GM23338 (cell line): ENCODE measurements at regions not wholly inside any gene's neighbourhood (a gene's known extent, or its start where the extent isn't known, plus 50 kb on each side); places are given as distances from the start of the nearest gene placed in this dataset.

ENCODE experiments used
- ATAC-seq: fragments of 200-7000 bp; cut with Tn5 transposase; 3 replicates; pipeline ENCODE4 v1.9.1; 2020
- DNase-seq: peaks from one replicate; pipeline ENCODE4 v3.0.0-alpha.2; 2015; ENCODE audit warnings: low spot score
- H2AFZ ChIP-seq: fragments of 200-600 bp; sonication (generic); 2 replicates; pipeline ENCODE4 v1.8.0; 2016; ENCODE audit warnings: antibody characterized with exemption, mild to moderate bottlenecking, moderate library complexity
- H3F3A ChIP-seq: fragments of 200-600 bp; sonication (generic); replicated peaks from 2 replicates; pipeline ENCODE4 v1.8.0; 2017; ENCODE audit warnings: antibody characterized with exemption, mixed run types, low read depth
- H3K27ac ChIP-seq: fragments of 200-600 bp; sonication (generic); 2 replicates; pipeline ENCODE4 v1.6.1; 2016; ENCODE audit warnings: low read depth
- H3K27me3 ChIP-seq: fragments of 200-600 bp; sonication (generic); 2 replicates; pipeline ENCODE4 v1.8.0; 2016; ENCODE audit warnings: mild to moderate bottlenecking, mixed run types, moderate library complexity; ENCODE audit not compliant: insufficient read depth
- H3K36me3 ChIP-seq: fragments of 200-600 bp; sonication (generic); 2 replicates; pipeline ENCODE4 v1.8.0; 2016; ENCODE audit warnings: mild to moderate bottlenecking; ENCODE audit not compliant: insufficient read depth
- H3K4me1 ChIP-seq: fragments of 200-600 bp; sonication (generic); 2 replicates; pipeline ENCODE4 v1.8.0; 2016; ENCODE audit warnings: mild to moderate bottlenecking, moderate library complexity; ENCODE audit not compliant: insufficient read depth
- H3K4me2 ChIP-seq: fragments of 200-600 bp; sonication (generic); 2 replicates; pipeline ENCODE4 v1.7.1; 2017; ENCODE audit warnings: mixed run types
- H3K4me3 ChIP-seq: fragments of 200-600 bp; sonication (generic); 2 replicates; pipeline ENCODE4 v1.6.1; 2016; ENCODE audit warnings: mixed run types
- H3K79me2 ChIP-seq: fragments of 200-600 bp; sonication (generic); replicated peaks from 2 replicates; pipeline ENCODE4 v1.8.0; 2017; ENCODE audit warnings: mild to moderate bottlenecking; ENCODE audit not compliant: insufficient read depth
- H3K9me2 ChIP-seq: fragments of 200-600 bp; sonication (generic); 2 replicates; pipeline ENCODE4 v1.8.0; 2017; ENCODE audit not compliant: insufficient read depth
- H4K20me1 ChIP-seq: fragments of 200-600 bp; sonication (generic); replicated peaks from 2 replicates; pipeline ENCODE4 v1.8.0; 2017; ENCODE audit warnings: mild to moderate bottlenecking; ENCODE audit not compliant: insufficient read depth
- H3K27ac Mint-ChIP-seq: 2 replicates; pipeline ENCODE4 v1.8.0; 2020; ENCODE audit warnings: inconsistent platforms, mild to moderate bottlenecking, moderate library complexity, mixed read lengths
- H3K27me3 Mint-ChIP-seq: 3 replicates; pipeline ENCODE4 v1.8.0; 2022; ENCODE audit warnings: low read depth, mild to moderate bottlenecking, moderate library complexity, mixed read lengths, inconsistent platforms; ENCODE audit not compliant: insufficient read depth, poor library complexity
- H3K36me3 Mint-ChIP-seq: 3 replicates; pipeline ENCODE4 v1.8.0; 2021; ENCODE audit warnings: low read depth, mild to moderate bottlenecking, inconsistent platforms, moderate library complexity, mixed read lengths
- H3K4me1 Mint-ChIP-seq: 3 replicates; pipeline ENCODE4 v1.8.0; 2020; ENCODE audit warnings: mild to moderate bottlenecking, inconsistent platforms, mixed read lengths
- H3K4me3 Mint-ChIP-seq: 3 replicates; pipeline ENCODE4 v1.8.0; 2021; ENCODE audit warnings: moderate library complexity, mild to moderate bottlenecking, inconsistent platforms, mixed read lengths
- H3K9me3 Mint-ChIP-seq: 3 replicates; pipeline ENCODE4 v1.8.0; 2020; ENCODE audit warnings: moderate library complexity, mild to moderate bottlenecking, inconsistent platforms, mixed read lengths
- CREB1 ChIP-seq: fragments of 250-450 bp; sonication (Bioruptor Pico); IDR thresholded peaks from 2 replicates; pipeline ENCODE4 v1.5.0; 2020; ENCODE audit warnings: low read depth, mild to moderate bottlenecking, moderate library complexity
- ETS1 ChIP-seq: IDR thresholded peaks from 2 replicates; pipeline ENCODE4 v1.6.1; 2016; ENCODE audit warnings: antibody characterized with exemption
- EZH2 ChIP-seq: fragments of 200-600 bp; sonication (generic); IDR thresholded peaks from one replicate; pipeline ENCODE4 v1.8.0; 2017; ENCODE audit warnings: antibody characterized with exemption, mild to moderate bottlenecking, low read depth; ENCODE audit not compliant: unreplicated experiment
- EZH2phosphoT487 ChIP-seq: fragments of 200-600 bp; sonication (generic); IDR thresholded peaks from one replicate; pipeline ENCODE4 v1.8.1; 2018; ENCODE audit warnings: antibody characterized with exemption; ENCODE audit not compliant: unreplicated experiment
- NANOG ChIP-seq: IDR thresholded peaks from 2 replicates; pipeline ENCODE4 v1.6.1; 2016; ENCODE audit warnings: antibody characterized with exemption, borderline replicate concordance
- STAT1 ChIP-seq: IDR thresholded peaks from one replicate; pipeline ENCODE4 v1.6.1; 2016; ENCODE audit warnings: antibody characterized with exemption; ENCODE audit not compliant: unreplicated experiment
- ZNF114 ChIP-seq: fragments of 250-450 bp; sonication (Bioruptor Pico); IDR thresholded peaks from 2 replicates; pipeline ENCODE4 v1.5.0; 2020; ENCODE audit warnings: mild to moderate bottlenecking, moderate library complexity
- ZNF331 ChIP-seq: fragments of 250-450 bp; sonication (Bioruptor Pico); IDR thresholded peaks from 2 replicates; pipeline ENCODE4 v1.5.0; 2020; ENCODE audit warnings: low read depth, mild to moderate bottlenecking, moderate library complexity
- TF ChIP-seq, protein P1 (sequence below), 2 experiments: fragments of 200-600 bp in 1 of 2; sonication (generic) in 1 of 2; conservative IDR thresholded peaks; 2 replicates each; pipeline versions ENCODE4 v1.5.1 to v1.6.1; 2016 to 2017; ENCODE audit warnings: antibody characterized with exemption in 2 of 2, low read depth in 2 of 2, mild to moderate bottlenecking in 2 of 2, moderate library complexity in 1 of 2

GRCh38 chr11:119580081-119580480, 148.9 kb downstream of the NECTIN1 start (continued):
- TF ChIP-seq, protein P1, sequence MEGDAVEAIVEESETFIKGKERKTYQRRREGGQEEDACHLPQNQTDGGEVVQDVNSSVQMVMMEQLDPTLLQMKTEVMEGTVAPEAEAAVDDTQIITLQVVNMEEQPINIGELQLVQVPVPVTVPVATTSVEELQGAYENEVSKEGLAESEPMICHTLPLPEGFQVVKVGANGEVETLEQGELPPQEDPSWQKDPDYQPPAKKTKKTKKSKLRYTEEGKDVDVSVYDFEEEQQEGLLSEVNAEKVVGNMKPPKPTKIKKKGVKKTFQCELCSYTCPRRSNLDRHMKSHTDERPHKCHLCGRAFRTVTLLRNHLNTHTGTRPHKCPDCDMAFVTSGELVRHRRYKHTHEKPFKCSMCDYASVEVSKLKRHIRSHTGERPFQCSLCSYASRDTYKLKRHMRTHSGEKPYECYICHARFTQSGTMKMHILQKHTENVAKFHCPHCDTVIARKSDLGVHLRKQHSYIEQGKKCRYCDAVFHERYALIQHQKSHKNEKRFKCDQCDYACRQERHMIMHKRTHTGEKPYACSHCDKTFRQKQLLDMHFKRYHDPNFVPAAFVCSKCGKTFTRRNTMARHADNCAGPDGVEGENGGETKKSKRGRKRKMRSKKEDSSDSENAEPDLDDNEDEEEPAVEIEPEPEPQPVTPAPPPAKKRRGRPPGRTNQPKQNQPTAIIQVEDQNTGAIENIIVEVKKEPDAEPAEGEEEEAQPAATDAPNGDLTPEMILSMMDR (conservative IDR thresholded peaks at IDR 0.05; ENCODE audit: low read depth in 2 of 2) = no peak
- TF ChIP-seq STAT1 (no peak), NANOG (no peak), EZH2phosphoT487 (no peak), ZNF331 (no peak), CREB1 (CRISPR knock-in tag) (no peak), ETS1 (no peak), ZNF114 (no peak)

DNA sequence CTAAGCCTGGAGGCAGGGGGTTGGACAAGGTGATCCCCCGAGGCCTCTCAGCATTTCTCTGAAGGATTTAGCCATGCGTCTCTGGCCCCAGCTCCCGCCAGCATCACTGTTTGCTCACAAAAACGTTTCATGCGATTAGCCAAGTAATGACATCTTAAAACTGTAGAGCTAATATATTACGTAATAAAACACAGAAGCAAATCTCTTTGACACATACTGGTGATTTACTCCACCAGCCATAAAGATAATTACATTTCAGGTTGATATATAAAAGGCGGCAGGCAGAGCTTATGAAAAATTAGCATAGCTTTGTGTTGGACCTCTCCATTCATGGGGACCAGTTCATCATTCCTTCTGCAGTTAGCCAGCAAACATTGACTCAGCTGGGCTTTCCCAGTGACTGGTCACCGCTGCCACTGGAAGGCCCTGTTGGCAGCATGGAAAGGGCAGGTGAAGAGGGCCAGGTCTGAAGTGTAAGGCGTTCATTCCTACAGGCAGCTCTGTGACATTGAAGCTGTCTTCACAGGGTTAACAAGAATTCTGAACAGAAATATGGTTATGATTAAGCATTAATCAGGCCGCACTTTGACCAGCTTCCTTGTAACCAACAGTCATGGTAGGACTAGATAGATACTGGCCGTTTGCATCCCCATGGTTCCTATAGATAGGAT, 150.3 kb downstream of the NECTIN1 start:
- H3K4me3 Mint-ChIP-seq = no peak overlapping the region
- H3K9me3 Mint-ChIP-seq = peaks cover 31% of the 10 kb centered on the region; the same call in 2 of the 3 replicates
- Histone ChIP-seq H3K36me3 (no peaks in the 10 kb centered on the region), H3K4me3 (no peak overlapping the region), H3K4me2 (no peak overlapping the region), H3K27me3 (no peaks in the 10 kb centered on the region), H3K79me2 (no peaks in the 10 kb centered on the region), H3K4me1 (no peaks in the 10 kb centered on the region), H2AFZ (no peak overlapping the region), H3K27ac (no peak overlapping the region), H3F3A (peaks cover 2% of the 10 kb centered on the region; the same call in 1 of the 2 replicates), H3K9me2 (peaks cover 5% of the 10 kb centered on the region; the same call in 1 of the 2 replicates), H4K20me1 (no peaks in the 10 kb centered on the region)
- DNase-seq = no peak
- ATAC-seq = no peak
- H3K27me3 Mint-ChIP-seq = peaks cover 13% of the 10 kb centered on the region
- no peak overlapping the region for H3K27ac Mint-ChIP-seq
- TF ChIP-seq EZH2 = no peak
- TF ChIP-seq, protein P1 (conservative IDR thresholded peaks at IDR 0.05; ENCODE audit: low read depth in 2 of 2) = no peak
- TF ChIP-seq ETS1 = no peak
- no peak for TF ChIP-seq NANOG
- TF ChIP-seq ZNF114 = no peak
- no peaks in the 10 kb centered on the region; the same call in 2 of the 3 replicates for H3K4me1 Mint-ChIP-seq
- H3K36me3 Mint-ChIP-seq = peaks cover 24% of the 10 kb centered on the region
